D721Med (cell line): ENCODE measurements at regions not wholly inside any gene's neighbourhood (a gene's known extent, or its start where the extent isn't known, plus 50 kb on each side); places are given as distances from the start of the nearest gene placed in this dataset.

ENCODE experiments used
- DNase-seq: peaks from one replicate; pipeline ENCODE4 v3.0.0; 2011; ENCODE audit warnings: low spot score; ENCODE audit not compliant: insufficient read length
- FAIRE-seq: peaks from 2 replicates; lab custom pipeline; 2011; peaks lifted over from hg19 to GRCh38; lab: Jason Lieb, UNC
- CTCF ChIP-seq: IDR thresholded peaks from 2 replicates; pipeline ENCODE4 v1.5.1; 2012; ENCODE audit warnings: mild to moderate bottlenecking, control low read depth; ENCODE audit not compliant: insufficient read depth; ENCODE audit errors: missing control alignments

DNA sequence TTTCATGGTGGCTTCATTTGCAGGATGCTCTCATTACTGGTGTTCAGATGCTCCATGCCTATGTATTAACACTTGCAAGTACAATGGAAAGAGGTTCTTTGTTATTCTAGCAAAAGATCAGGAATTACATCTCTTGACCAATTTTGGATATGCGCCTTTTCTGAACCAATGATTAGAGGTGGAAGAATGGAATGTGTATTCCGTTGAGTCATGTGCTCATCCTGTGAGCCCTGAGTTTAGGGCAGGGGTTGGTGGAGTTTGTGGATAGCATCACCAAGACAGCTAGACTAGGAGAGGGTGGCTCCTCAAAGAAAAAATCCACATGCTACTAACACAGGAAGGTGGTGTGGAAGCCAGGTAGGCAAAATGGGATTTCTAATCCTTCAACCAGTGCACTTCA, 80.7 kb upstream of the SLC25A26 start:
- DNase-seq (no peak), FAIRE-seq (no peak)
- no peak for TF ChIP-seq CTCF

GRCh38 chr3:66139415-66139814, 81.4 kb upstream of the SLC25A26 start:
- TF ChIP-seq CTCF, result no peak
- DNase-seq, result no peak
- no peak for FAIRE-seq

GRCh38 chr3:66138336-66139313, 82.2 kb upstream of the SLC25A26 start:
- DNase-seq (no peak), FAIRE-seq (peak; percentile 81)
- TF ChIP-seq CTCF, result peak; percentile 95

DNA sequence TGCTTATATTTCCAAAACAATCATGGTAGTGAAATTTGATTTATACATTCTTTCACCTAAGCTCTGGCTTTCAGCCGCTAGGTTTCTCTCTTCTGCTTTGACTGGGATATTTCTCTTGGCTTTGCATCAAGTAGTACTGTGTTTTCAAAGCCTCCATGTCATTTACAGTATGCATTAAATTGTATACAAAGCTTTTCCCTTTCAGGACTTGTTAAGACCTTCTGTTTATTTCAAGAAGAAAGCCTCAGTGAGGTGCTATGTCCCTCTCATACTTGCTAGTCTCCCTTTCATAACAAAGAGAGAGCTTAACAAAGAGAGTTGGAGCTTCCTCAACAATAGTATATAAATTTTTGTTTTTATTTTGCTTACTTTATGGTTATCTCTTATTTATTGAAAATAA, 84.2 kb upstream of the SLC25A26 start:
- DNase-seq (no peak), FAIRE-seq (no peak)
- no peak for TF ChIP-seq CTCF

DNA sequence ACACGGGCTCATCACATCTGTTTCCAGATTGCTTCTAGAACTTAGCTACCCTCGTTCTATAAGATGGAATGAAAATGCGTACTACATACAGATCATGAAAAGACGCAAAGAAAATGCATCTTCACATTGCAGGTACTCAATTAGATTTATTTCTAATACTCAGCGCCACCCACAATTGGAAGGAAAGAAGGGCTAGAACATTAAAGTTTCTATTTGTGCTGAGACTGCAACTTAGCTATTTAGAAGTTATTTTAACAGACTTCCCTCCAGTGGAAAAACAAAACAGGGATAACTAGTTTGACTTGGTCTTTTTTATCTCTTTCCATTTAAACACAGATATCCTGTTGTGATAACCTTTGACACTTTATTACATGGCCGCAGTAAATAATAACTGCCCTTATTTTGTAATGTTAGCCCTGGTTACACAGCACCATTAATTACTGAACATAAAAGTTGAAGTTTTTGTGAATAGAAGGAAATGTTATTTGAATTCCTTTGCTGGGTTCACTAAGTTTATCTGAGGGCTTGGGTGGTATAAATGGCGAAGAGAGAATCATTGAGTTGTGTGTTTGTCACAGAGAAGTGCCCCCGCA, 86.9 kb upstream of the SLC25A26 start:
- peak; percentile 29 for TF ChIP-seq CTCF
- no peak for DNase-seq
- no peak for FAIRE-seq

GRCh38 chr3:66133050-66133757, 87.6 kb upstream of the SLC25A26 start:
- TF ChIP-seq CTCF, result no peak
- FAIRE-seq, result no peak
- no peak for DNase-seq
